CD4-positive, alpha-beta T cell (primary cell): ENCODE measurements at regions not wholly inside any gene's neighbourhood (a gene's known extent, or its start where the extent isn't known, plus 50 kb on each side); places are given as distances from the start of the nearest gene placed in this dataset.

Experiments
- ATAC-seq: fragments of 200-7000 bp; cut with Tn5 transposase; one replicate; pipeline ENCODE4 v1.10.0; 2022; ENCODE audit warnings: mild to moderate bottlenecking; ENCODE audit not compliant: poor library complexity
- CTCF ChIA-PET: fragments of 350-600 bp; sonication (Branson Sonifier 250); formaldehyde crosslinking; loops from one replicate; lab custom pipeline; 2021; ENCODE audit warnings: antibody characterized with exemption, inconsistent platforms; lab: Charles Lee
- POLR2A ChIA-PET: fragments of 350-600 bp; sonication (Branson Sonifier 250); formaldehyde crosslinking; loops from one replicate; lab custom pipeline; 2021; ENCODE audit warnings: antibody characterized with exemption, inconsistent platforms; lab: Charles Lee
- DNase-seq, 14 experiments: peaks; one replicate each; pipeline ENCODE4 v3.0.0-alpha.2; 2013 to 2020; ENCODE audit warnings: mixed read lengths in 2 of 14
- H3K27ac ChIP-seq, 2 donors: one replicate each; pipeline versions ENCODE4 v1.5.1 to v1.7.0; 2013; ENCODE audit warnings: low read length in 2 of 2, low read depth in 1 of 2, mild to moderate bottlenecking in 1 of 2
- H3K27me3 ChIP-seq, 2 experiments: 1 replicate in 1 of 2; 2 replicates in 1 of 2; pipeline versions ENCODE4 v1.6.1 to v1.7.0; 2013; ENCODE audit warnings: low read length in 2 of 2, control low read depth in 1 of 2, mild to moderate bottlenecking in 1 of 2, moderate library complexity in 1 of 2; ENCODE audit not compliant: insufficient read depth in 2 of 2, control insufficient read depth in 1 of 2
- H3K36me3 ChIP-seq: one replicate; pipeline ENCODE4 v1.6.1; 2013; ENCODE audit warnings: low read length, control low read depth; ENCODE audit not compliant: insufficient read depth
- H3K4me1 ChIP-seq: one replicate; pipeline ENCODE4 v1.6.1; 2013; ENCODE audit warnings: low read length, control low read depth; ENCODE audit not compliant: insufficient read depth
- H3K4me3 ChIP-seq: one replicate; pipeline ENCODE4 v1.5.1; 2013; ENCODE audit warnings: mild to moderate bottlenecking, low read length, moderate library complexity
- H3K9me3 ChIP-seq, 2 experiments: 1 replicate in 1 of 2; 2 replicates in 1 of 2; pipeline versions ENCODE4 v1.6.1 to v1.7.0; 2013; ENCODE audit warnings: low read length in 2 of 2, mild to moderate bottlenecking in 2 of 2, control low read depth in 1 of 2, moderate library complexity in 1 of 2; ENCODE audit not compliant: control insufficient read depth in 1 of 2, insufficient read depth in 1 of 2
- H3K27ac Mint-ChIP-seq: one replicate; pipeline ENCODE4 v1.8.0; 2020; ENCODE audit warnings: mixed read lengths
- H3K27me3 Mint-ChIP-seq: one replicate; pipeline ENCODE4 v1.8.0; 2021; ENCODE audit warnings: mixed read lengths
- H3K36me3 Mint-ChIP-seq: one replicate; pipeline ENCODE4 v1.8.0; 2021; ENCODE audit warnings: low read depth, mixed read lengths
- H3K4me1 Mint-ChIP-seq: one replicate; pipeline ENCODE4 v1.8.0; 2021; ENCODE audit warnings: low read depth, mixed read lengths
- H3K4me3 Mint-ChIP-seq: one replicate; pipeline ENCODE4 v1.8.0; 2020; ENCODE audit warnings: mild to moderate bottlenecking, mixed read lengths
- H3K9me3 Mint-ChIP-seq: one replicate; pipeline ENCODE4 v1.8.0; 2020; ENCODE audit warnings: mixed read lengths
- CTCF ChIP-seq: fragments of 200-600 bp; IDR thresholded peaks from one replicate; pipeline ENCODE4 v1.8.0; 2022; ENCODE audit warnings: antibody characterized with exemption, mild to moderate bottlenecking
- intact Hi-C, 2 experiments: fragments of 100-400 bp; cut with DNase I in 1 of 2; cut with micrococcal nuclease in 1 of 2; formaldehyde crosslinking; loops; one replicate each; pipeline versions ENCODE4 v1.15.1 to v1.9.0; 2023 to 2025; cut with DNase I, micrococcal nuclease

GRCh38 chr6:169312658-169313346 lies 59.2 kb upstream of the THBS2 start:
- Mint-ChIP-seq H3K36me3 (no peaks in the 10 kb centered on the region), H3K27ac (no peak overlapping the region), H3K9me3 (no peaks in the 10 kb centered on the region), H3K27me3 (no peaks in the 10 kb centered on the region), H3K4me1 (no peaks in the 10 kb centered on the region), H3K4me3 (no peak overlapping the region)
- Histone ChIP-seq H3K36me3 (no peaks in the 10 kb centered on the region), H3K9me3 (peaks cover 0 to 8% of the 10 kb centered on the region in 2 experiments), H3K4me3 (no peak overlapping the region), H3K27ac (no peak overlapping the region), H3K27me3 (no peaks in the 10 kb centered on the region), H3K4me1 (no peaks in the 10 kb centered on the region)
- DNase-seq (no peak), ATAC-seq (no peak)
- ChIA-PET CTCF (no interaction called here), POLR2A (no interaction called here)
- intact Hi-C loops = no loop called here
- TF ChIP-seq CTCF = no peak

- Histone ChIP-seq H3K4me3 (no peak overlapping the region), H3K36me3 (no peaks in the 10 kb centered on the region), H3K4me1 (no peaks in the 10 kb centered on the region), H3K9me3 (peaks cover 0 to 8% of the 10 kb centered on the region in 2 experiments), H3K27me3 (no peaks in the 10 kb centered on the region), H3K27ac (no peak overlapping the region)
- Mint-ChIP-seq H3K36me3 (no peaks in the 10 kb centered on the region), H3K27me3 (no peaks in the 10 kb centered on the region), H3K4me3 (no peak overlapping the region), H3K4me1 (no peaks in the 10 kb centered on the region), H3K27ac (no peak overlapping the region), H3K9me3 (no peaks in the 10 kb centered on the region)
- intact Hi-C loops = no loop called here
- TF ChIP-seq CTCF = no peak
- ChIA-PET POLR2A (no interaction called here), CTCF (no interaction called here)
- DNase-seq = no peak
- ATAC-seq = no peak
Measured at GRCh38 chr6:169310983-169311382, 57.3 kb upstream of the THBS2 start.
